ENCODE measurements at regions not wholly inside any gene's neighbourhood (a gene's known extent, or its start where the extent isn't known, plus 50 kb on each side); places are given as distances from the start of the nearest gene placed in this dataset.
"Not testable (repeated sequence)": the region's sequence is repeated elsewhere in the genome, so short reads cannot be mapped to it uniquely, and the experiment has no call there.

DNA sequence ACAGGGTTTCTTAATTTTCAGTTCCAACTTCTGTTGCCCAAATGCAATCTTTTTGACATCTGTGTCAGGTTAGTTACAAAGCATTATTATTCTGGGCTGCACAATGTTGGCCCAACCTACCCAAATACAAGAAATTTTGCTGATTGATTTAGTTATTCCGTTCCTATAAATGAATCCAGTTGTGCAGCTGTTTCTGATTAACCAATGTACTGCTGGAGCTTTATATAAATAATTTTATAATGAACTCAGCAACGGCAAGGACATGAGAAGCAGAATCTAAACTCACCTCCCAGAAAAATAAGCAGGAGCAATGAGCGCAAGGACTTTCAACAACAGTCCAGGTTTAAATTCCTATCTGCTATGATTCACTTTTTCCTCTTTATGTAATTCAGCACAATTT, 76.3 kb upstream of the WIPF1 start:
- no peak for DNase-seq
- H3K4me3 ChIP-seq, result no peak overlapping the region
- H3K36me3 ChIP-seq, result no peaks in the 10 kb centered on the region
- H3K27me3 ChIP-seq, result no peaks in the 10 kb centered on the region
- WGBS, 3 donors, result 61 to 72% (median 71%) methylated on average over 3 of the region's 3 CpGs
- TF ChIP-seq POLR2A (IDR thresholded peaks at IDR 0.05) (no peak), EP300 (IDR thresholded peaks at IDR 0.05) (no peak)
- TF ChIP-seq, protein P1, sequence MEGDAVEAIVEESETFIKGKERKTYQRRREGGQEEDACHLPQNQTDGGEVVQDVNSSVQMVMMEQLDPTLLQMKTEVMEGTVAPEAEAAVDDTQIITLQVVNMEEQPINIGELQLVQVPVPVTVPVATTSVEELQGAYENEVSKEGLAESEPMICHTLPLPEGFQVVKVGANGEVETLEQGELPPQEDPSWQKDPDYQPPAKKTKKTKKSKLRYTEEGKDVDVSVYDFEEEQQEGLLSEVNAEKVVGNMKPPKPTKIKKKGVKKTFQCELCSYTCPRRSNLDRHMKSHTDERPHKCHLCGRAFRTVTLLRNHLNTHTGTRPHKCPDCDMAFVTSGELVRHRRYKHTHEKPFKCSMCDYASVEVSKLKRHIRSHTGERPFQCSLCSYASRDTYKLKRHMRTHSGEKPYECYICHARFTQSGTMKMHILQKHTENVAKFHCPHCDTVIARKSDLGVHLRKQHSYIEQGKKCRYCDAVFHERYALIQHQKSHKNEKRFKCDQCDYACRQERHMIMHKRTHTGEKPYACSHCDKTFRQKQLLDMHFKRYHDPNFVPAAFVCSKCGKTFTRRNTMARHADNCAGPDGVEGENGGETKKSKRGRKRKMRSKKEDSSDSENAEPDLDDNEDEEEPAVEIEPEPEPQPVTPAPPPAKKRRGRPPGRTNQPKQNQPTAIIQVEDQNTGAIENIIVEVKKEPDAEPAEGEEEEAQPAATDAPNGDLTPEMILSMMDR (IDR thresholded peaks at IDR 0.05), result no peak
- H3K4me1 ChIP-seq (ENCODE audit: insufficient read depth), result no peaks in the 10 kb centered on the region
- no peaks in the 10 kb centered on the region for H3K9me3 ChIP-seq
- intact Hi-C loops (cut with DNase I), result no loop called here
- no peak overlapping the region for H3K27ac ChIP-seq

- intact Hi-C loops (cut with DNase I), result no loop called here
- no peak for DNase-seq
- Histone ChIP-seq H3K36me3 (no peaks in the 10 kb centered on the region), H3K4me3 (no peak overlapping the region), H3K27ac (no peak overlapping the region), H3K27me3 (no peaks in the 10 kb centered on the region), H3K4me1 (ENCODE audit: insufficient read depth) (no peaks in the 10 kb centered on the region), H3K9me3 (no peaks in the 10 kb centered on the region)
- TF ChIP-seq POLR2A (IDR thresholded peaks at IDR 0.05) (no peak), EP300 (IDR thresholded peaks at IDR 0.05) (no peak)
- TF ChIP-seq, protein P1 (IDR thresholded peaks at IDR 0.05), result no peak
- WGBS, 3 donors, result 86 to 94% (median 92%) methylated on average over 7 of the region's 7 CpGs
These were observed 75.8 kb upstream of the WIPF1 start for GRCh38 chr2:174673440-174673839.

GRCh38 chr2:174671532-174671931, 73.9 kb upstream of the WIPF1 start:
- H3K36me3 ChIP-seq; intact Hi-C loops (cut with DNase I); H3K4me1 ChIP-seq (ENCODE audit: insufficient read depth); H3K9me3 ChIP-seq; H3K27me3 ChIP-seq; DNase-seq; H3K4me3 ChIP-seq; H3K27ac ChIP-seq: not testable (repeated sequence)
- WGBS, 3 donors, result 96 to 97% (median 97%) methylated on average over 10 of the region's 10 CpGs

DNA sequence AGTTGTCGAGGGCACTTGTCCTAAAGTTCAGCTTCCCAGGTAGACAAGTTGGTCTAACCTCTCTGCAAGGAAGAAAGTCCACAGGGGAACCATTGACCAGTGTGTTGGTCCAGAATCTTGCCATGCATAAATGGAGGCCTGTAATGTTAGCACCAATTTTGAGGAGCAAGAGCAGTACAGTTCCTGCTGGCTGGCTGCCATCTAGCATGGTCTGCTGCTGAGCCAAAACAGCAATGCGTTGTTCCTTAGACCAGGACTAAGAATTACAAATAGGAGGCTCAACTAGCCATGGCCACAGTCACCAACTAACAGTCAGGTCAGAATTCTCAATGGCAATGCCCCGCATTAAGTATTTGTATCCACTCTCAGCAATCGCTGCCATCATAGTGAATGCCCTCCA, 72.8 kb upstream of the WIPF1 start:
- Histone ChIP-seq H3K4me3 (no peak overlapping the region), H3K4me1 (ENCODE audit: insufficient read depth) (no peaks in the 10 kb centered on the region), H3K9me3 (no peaks in the 10 kb centered on the region), H3K27ac (no peak overlapping the region), H3K36me3 (no peaks in the 10 kb centered on the region), H3K27me3 (no peaks in the 10 kb centered on the region)
- WGBS, 3 donors, result 83 to 88% (median 83%) methylated on average over 4 of the region's 4 CpGs
- no peak for DNase-seq
- intact Hi-C loops (cut with DNase I), result no loop called here
- TF ChIP-seq, protein P1 (IDR thresholded peaks at IDR 0.05), result no peak
- TF ChIP-seq EP300 (IDR thresholded peaks at IDR 0.05), result no peak
- TF ChIP-seq POLR2A (IDR thresholded peaks at IDR 0.05), result no peak

- TF ChIP-seq POLR2A (IDR thresholded peaks at IDR 0.05), result no peak
- no peak for TF ChIP-seq EP300 (IDR thresholded peaks at IDR 0.05)
- TF ChIP-seq, protein P1 (IDR thresholded peaks at IDR 0.05), result no peak
- Histone ChIP-seq H3K27ac (no peak overlapping the region), H3K9me3 (no peaks in the 10 kb centered on the region), H3K27me3 (no peaks in the 10 kb centered on the region), H3K4me1 (ENCODE audit: insufficient read depth) (no peaks in the 10 kb centered on the region), H3K36me3 (no peaks in the 10 kb centered on the region), H3K4me3 (no peak overlapping the region)
- WGBS, 3 donors, result 92 to 95% (median 94%) methylated on average over 5 of the region's 5 CpGs
- intact Hi-C loops (cut with DNase I), result no loop called here
- DNase-seq, result no peak
These were observed 71.7 kb upstream of the WIPF1 start for GRCh38 chr2:174669336-174669735.
